Stimulated activated CD8-positive, alpha-beta memory T cell treated with anti-CD3 and anti-CD28 coated beads, Interleukin-2, amount 100 ng/mL, for 48 hours (primary cell): ENCODE measurements at regions not wholly inside any gene's neighbourhood (a gene's known extent, or its start where the extent isn't known, plus 50 kb on each side); places are given as distances from the start of the nearest gene placed in this dataset.
"Not testable (repeated sequence)": the region's sequence is repeated elsewhere in the genome, so short reads cannot be mapped to it uniquely, and the experiment has no call there.

Experiments used
- DNase-seq, 2 donors: peaks; one replicate each; pipeline ENCODE4 v3.0.0-alpha.2; 2020; ENCODE audit warnings: low read depth in 2 of 2

DNA sequence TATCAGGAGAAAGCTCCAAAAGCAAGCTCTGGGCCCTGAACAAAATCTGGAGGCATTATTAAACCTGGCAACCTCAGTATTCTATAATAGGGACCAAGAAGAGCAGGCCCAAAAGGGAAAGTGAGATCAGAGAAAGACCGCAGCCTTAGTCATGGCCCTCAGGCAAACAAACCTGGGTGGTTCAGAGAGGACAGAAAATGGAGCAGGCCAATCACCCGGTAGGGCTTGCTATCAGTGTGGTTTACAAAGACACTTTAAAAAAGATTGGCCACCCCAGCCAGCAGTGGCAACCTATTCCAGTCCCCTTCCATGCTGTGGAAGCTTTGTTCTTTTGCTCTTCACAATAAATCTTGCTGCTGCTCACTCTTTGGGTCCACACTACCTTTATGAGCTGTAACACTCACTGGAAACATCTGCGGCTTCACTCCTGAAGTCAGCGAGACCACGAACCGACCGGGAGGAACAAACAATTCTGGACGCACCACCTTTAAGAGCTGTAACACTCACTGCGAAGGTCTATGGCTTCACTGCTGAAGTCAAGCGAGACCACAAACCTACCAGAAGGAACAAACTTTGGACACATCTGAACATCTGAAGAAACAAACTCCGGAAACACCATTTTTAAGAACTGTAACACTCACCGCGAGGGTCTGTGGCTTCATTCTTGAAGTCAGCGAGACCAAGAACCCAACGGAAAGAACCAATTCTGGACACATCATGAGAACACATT, 1821.2 kb upstream of the PCDH20 start:
- not testable (repeated sequence) for DNase-seq

DNA sequence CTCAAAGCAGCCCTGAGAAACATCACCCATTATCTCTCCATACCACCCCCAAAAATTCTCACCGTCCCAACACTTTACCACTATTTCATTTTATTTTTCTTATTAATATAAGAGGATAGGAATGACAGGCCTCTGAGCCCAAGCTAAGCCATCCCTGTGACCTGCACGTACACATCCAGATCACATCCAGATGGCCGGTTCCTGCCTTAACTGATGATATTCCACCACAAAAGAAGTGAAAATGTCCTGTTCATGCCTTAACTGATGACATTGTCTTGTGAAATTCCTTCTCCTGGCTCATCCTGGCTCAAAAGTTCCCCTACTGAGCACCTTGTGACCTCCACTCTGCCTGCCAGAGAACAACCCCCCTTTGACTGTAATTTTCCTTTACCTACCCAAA, 1802.9 kb upstream of the PCDH20 start:
- DNase-seq, result not testable (repeated sequence)

DNA sequence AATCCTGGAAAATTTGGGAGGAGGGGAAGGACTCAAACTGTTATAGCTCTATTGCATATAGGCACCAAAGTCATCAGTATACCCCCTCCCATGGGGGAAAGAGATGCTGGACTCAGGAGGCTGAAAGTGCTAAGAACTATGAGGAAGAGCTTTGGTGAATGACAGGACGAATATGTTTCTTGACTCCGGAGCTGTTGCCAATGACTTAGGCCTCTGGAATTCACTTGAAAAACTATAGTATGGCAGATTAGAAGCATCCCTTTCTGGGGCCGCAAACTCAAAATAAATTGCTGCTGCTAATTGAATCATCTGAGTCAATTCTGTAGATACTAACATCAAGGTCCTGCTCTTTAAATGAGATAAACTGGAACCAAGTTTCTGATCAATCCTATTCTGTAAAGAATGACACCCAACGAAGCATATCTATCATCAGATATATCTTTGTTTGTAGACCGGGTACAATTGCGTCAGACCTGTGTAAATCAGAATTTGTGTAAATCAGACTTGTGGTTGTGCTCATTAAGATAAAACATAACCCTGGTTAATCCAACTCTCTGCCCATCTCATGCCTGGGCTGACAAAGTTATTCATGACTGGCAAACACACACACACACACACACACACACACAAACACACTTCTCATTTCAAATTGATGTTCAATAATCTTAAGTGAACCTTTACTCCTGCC, 1793.8 kb upstream of the PCDH20 start:
- no peak for DNase-seq

DNA sequence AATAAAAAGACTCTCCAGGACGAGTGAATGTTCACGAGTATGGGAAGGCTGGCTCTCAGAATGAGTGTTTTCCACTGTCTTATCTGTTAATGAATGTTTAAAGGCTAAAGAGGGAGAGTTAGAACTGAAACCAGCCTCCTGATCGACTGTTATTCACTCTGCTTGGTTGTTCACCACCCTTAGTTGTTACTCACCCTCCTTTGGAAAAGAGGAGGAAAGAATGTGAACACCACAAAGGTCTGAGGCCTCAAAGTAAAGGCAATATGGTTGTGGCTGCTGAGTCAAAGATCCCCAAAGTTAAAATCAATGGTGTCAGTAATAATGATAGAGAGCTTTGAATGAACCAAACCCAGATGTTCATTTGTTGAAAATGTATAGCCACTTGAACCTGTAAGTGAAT, 1793.2 kb upstream of the PCDH20 start:
- no peak for DNase-seq

DNA sequence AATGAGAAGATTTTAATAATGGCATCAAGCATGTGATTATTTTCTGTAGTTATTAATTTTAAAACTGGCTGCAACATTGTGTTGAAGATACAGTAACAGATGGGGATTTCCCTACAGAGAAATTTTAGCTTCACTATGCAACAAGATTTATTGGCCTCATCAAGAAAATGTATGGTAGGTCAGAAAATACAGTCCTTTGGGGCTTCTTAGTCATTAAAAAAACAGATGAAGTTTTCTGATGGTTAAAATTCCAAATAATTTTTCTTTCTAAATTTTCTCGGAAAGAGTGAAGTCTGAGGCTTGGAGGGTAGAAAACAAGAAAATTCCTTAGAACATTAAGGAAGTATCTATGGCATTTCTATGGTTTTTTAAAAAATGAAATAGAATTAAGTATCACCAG, 1790.8 kb upstream of the PCDH20 start:
- DNase-seq, result no peak

DNA sequence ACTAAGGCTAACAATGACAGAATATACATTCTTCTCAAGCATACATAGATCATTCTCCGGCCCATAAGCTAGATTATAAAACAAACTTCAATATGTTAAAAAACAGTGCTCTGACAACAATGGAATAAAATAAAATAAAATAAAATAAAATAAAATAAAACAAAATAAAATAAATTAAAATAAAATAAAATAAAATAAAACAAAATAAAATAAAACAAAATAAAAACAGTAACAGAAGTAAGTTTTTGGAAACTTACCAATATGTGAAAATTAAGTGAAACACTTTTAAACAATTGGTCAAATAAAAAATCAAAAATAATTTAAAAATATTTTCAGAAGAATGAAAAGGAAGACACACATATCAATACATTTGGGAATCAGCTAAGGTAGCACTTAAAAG, 1785.8 kb upstream of the PCDH20 start:
- no peak for DNase-seq

DNA sequence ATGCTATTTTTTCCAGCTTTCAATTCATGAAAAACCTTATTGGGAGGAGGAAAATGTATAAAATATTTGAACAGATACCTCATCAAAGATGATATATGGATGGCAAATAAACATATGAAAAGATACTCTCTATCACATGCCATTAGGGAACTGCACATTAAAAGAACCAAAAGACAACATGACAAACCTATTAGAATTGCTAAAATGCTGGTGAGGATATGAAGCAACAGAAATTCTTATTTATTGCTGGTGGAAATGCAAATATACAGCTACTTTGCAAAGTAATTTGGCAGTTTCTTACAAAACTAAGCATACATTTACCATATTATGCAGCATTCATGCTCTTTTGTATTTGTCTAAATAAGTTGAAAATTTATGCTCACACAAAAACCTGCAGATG, 1783.9 kb upstream of the PCDH20 start:
- no peak for DNase-seq

DNA sequence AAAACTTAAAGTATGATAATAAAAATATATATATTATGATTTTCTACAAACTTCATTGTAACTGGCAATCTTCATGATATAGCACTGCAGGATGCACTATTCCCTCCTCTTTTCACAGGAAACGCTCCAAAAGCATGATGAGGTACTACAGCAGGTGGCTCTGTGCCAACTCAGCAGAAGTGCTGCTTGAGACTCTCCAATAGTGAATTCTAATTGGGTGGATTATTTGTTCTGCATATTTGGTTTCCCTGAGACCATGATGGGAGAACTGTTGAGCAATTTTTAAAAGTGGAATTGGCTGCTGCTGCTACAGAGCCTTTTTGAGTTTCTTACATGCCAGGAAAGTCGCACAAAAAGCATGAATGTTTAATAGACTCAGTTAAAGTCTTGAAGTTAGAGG, 1782.4 kb upstream of the PCDH20 start:
- no peak for DNase-seq

DNA sequence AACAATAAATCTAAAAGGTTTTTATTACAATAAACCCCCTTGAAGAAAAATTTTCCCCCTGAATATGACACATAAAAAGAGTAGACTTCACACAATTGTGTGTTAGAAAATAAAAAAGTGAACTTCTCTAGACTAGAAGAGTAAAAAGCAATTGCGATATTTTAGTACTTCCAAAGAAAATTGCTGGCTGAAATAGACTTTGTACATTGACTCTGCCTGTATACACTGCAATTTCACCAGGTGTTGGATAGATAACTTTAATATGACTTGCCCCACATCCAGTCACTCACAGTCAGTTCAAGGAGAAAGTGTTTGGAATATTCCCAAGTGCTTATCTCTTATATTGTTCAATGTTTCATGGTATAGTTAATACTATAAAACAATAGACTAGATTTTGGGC, 1780.1 kb upstream of the PCDH20 start:
- DNase-seq, result no peak

DNA sequence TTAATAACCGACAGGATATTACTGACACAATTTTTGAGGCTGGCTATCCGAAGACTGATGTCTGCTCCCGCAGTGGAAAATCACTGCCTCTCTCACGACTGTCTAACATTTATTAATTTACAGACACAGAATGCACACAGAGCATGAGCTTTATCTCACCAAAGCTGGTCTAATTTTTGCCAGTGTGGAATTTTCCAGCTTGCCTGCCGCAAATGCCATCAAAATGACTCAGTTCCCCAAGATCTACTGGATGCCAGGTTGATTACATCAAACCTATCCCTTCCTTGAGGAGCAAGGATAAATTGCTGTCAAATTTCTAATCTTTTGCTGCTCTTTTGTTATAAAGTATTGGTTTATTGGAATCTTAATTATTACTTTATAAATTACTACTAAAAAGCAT, 1775.1 kb upstream of the PCDH20 start:
- no peak for DNase-seq

DNA sequence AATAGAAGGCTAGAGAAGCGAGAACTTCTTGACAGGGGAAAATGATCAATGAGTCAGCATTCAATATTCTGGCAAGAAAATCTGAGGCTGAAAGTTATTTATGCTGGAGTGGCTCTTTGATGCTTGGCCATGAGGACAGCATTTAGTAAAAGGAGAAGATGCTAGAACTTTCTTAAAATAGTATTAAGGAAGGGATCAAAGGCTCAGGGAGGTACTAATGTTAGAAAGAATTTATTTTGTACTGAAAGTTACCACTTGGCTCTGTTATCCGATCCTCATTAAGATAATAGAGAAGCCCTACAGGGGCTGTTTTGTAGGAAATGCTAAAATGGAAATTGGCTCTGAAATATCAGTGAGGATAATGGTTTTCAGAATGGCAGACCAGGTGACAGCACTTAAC, 1774.6 kb upstream of the PCDH20 start:
- DNase-seq, result no peak

DNA sequence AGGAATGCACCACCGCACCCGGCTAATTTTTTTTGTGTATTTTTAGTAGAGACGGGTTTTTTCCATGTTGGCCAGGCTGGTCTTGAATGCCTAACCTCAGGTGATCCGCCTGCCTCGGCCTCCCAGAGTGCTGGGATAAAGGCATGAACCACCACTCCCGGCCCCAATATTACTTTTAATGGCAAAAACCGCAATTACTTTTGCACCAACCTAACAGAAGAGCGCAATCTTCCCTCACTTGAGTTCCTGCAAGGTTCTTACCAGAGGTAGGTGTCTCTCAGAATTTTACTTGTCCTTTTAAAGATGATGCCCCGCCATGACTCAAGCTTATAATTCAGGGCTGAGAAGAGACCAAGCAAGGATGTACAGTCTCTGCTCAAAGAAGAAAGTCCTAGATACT, 1774.1 kb upstream of the PCDH20 start:
- DNase-seq, result no peak

DNA sequence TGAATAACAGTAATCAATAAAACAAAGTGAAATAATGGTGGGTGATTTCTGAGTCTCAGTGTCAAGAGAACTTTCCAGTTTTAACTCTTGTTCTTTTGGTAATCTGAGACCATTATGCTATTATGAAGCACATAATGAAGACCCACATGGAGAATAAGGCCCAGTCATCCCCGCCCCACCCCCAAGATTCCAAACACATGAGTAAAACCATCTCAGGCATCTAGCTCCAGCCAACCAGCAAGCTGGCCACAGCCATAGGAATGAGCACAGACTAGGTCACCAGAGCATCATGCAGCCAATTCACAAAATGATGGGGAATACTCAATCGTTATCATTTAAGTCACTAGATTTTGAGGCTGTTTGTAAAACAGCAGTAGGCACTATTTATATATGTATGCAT, 1769.0 kb upstream of the PCDH20 start:
- no peak for DNase-seq

DNA sequence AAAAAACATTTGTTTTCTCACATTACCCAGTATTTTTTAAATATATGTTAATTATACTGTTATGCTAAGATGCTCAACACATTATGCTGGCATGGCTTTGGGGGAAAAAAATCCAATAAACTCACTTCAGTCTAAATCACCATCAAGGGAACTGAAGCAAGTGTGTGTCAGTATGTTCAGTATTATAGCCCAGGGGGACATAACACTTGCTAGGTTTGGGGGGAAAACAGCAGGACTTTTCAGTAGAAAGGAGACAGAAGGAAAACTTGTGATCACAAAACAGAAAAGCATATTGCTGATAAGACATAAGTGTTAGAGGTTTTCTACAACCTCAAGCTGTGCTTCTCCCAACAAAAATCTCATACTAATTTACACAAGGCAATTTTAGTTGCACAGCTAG, 1759.9 kb upstream of the PCDH20 start:
- no peak for DNase-seq

DNA sequence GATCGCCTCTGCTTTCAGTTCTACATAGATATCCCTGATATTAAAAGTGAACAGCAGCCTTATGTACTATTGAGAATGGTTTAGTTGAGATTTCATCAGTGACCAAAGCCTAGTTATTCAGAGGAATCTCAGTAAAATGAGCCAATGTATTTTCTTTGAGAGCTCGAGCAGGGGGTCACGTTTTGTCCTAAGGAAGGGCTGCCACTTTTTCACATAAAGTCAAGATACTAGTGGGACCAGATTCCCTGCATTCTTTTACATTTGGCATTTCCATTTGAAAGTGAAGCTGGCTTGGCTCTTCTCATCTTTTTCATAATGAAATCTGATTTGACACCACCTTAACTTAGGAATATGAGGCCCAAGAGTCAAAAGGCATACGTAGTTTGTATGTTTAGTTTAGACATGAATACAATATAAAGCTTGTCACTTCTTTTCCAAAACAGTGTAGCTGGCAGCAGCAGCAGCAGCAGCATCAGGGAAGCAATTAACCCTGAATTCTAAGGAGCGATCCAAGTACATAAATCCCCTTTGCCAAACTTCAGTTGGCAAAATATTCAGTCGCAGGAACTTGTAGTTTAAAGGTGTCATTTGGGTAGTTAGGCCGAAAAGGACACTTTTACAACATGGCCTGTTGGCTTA, 1752.2 kb upstream of the PCDH20 start:
- no peak for DNase-seq

DNA sequence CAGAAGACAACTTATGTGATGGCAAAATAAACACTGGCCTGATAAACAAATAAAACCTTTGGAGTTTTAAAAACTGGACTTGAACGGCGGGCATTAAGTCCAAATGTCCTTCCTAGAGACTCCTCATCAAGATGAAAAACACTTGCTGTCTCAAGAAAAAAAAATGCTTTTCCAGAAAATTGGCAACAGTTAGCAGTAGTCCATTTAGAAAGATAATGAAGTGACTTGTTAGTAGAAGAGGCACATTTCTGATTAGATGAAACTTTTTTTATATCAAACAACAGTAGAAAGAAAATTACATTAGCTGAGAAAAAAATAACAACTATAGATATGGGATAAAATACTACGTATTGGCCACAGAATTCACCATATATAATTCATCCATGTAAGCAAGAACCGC, 1750.7 kb upstream of the PCDH20 start:
- DNase-seq, result no peak

DNA sequence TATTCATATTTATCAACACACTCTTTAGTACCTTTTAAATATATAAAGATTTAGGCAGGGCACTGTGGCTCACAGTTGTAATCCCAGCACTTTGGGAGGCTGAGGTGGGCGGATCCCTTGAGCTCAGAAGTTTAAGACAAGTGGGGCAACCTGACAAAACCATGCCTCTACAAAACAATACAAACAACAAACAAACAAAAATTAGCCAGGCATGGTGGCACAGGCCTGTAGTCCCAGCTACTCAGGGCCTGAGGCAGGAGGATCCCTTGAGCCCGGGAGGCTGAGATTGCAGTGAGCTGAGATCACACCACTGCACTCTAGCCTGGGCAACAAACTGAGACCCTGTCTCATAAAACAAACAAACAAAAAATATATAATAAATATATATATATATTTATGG, 1748.3 kb upstream of the PCDH20 start:
- no peak for DNase-seq

DNA sequence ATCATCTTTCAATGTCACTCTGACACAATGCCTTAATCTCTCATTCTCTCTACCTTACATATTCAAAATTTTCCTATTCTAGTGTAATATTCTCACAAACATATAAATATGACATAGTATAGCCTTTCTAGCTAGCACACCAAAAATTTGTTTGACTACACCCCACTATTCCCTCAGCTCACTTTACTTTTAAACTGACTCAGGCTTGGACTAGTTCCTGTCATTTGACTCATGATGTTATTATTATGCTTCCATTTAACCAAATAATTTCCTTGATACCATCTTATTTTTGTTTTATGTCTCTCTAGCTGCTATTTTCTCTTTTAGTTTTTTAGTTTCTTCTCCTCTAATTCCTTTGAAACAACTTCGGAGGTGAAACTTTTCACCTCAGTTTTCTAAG, 1745.6 kb upstream of the PCDH20 start:
- no peak for DNase-seq

DNA sequence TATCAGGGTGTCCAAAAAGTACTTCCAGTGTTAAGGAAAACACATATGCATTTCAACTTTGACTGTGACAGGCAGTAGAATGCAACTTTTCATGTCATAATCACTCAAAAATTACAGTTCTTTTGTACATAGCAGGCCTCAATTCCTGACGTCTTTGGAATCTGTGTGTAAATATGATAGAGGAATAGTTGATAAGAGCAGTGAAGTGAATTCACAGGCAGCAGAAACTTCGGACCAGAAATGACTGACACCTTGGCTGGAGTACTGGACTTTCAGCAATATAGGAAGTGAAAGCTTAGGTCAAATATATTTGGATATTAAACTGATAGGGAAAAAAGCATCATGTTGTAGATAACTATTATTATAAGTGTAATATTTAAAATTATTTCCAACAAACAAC, 1741.2 kb upstream of the PCDH20 start:
- DNase-seq, result no peak

DNA sequence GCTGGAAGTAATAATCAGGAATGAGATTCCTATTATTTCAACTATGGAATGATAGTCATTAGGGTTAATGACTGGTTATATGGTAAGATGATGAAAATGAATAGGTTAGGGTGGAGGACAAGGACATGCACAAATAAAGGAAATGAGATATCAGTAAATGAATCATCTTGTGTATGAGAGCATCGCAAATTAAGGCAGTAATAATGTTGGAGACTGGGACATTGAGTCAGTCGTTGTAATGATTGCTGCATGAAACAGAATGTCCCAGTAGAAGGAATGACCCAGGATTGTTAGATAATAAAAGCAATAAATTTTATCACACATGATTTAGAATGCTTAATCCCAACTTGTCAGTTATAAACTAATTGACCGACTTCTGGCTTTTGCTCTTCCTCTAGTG, 1733.7 kb upstream of the PCDH20 start:
- DNase-seq, result no peak

DNA sequence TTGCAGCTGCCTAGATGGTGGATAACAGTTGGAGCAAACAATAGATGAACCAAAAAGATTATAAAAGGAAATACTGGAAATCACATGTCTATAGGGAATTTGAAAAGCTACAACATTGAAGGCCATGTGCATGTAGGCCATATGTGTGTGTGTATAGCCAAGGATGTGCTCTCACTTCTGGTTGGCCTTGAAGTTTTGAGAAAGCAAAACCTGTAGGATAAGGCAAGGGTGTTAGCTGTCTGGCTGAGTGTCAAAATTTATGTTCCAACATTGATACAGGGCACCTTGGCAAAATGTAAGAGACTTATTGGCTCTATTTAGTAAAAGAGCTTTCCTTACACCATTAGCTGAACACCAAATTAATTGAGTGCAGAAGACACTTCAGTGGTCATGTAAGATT, 1723.6 kb upstream of the PCDH20 start:
- no peak for DNase-seq

DNA sequence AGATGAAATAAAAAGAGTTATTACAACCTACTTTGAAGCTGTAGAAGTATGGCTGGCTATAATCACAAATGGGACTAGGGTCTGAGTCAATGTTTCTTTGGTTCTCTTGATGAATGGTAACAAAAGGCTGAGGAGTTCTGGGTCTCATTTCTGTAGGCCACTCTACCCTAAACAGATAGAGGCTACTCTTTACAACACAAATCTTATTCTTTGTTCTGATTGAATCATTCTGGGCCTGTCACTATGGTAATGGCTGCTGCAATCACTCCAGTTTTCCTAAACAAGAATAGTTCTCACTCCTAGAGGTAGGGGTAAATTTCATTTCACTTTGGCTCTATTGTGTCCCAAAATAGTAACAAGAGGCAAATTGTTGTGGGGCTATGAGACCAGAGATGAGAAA, 1714.3 kb upstream of the PCDH20 start:
- DNase-seq, result no peak

DNA sequence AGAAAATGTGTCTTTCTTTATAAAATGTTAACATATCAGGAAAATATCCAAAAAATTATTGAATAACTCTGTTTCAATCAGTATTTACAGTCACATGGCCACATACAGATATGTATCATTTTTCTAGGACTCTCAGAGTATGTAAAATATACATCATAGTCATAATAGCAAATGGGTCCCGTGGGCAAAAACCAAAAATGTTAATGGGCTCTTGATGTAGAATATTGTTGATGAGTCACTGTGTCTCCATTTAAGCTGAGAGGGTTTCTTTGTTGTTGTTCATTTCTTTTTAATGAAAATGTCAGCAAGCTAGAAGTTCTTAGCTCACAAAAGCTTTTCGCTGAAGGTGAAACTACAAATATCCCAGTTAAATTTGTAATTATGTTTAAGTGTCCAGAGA, 1713.1 kb upstream of the PCDH20 start:
- no peak for DNase-seq
